ENCODE measurements at regions not wholly inside any gene's neighbourhood (a gene's known extent, or its start where the extent isn't known, plus 50 kb on each side); places are given as distances from the start of the nearest gene placed in this dataset.

DNA sequence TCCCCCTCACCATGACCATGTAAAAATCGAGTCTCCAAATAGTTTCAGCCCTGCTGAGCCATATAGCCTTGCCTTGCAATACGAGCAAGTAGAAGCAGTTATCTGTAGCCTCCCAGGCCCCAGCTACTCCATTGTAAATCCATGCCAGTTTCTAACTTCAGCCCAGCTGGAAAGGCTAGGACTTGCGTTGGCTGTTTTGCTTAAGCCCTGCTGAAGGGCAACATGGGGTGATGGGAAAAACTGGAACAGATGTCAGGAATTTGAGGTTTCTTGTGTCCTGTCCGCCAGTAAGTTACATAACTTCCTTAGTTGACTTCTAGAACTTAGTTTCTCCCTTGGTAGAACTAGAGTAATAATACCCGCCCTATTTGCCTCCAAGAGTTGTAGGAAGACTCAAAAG is 216.0 kb upstream of the SERP2 start:
- Histone ChIP-seq H3K9me2 (ENCODE audit: insufficient read depth) (no peaks in the 10 kb centered on the region), H3K4me1 (ENCODE audit: insufficient read depth) (no peaks in the 10 kb centered on the region), H3K4me2 (ENCODE audit: unreplicated experiment) (no peak overlapping the region), H3K27ac (no peak overlapping the region), H2AFZ (no peak overlapping the region), H3K79me2 (ENCODE audit: insufficient read depth) (no peaks in the 10 kb centered on the region), H3K36me3 (ENCODE audit: low read depth) (no peaks in the 10 kb centered on the region), H4K20me1 (ENCODE audit: insufficient read depth) (no peaks in the 10 kb centered on the region), H3K9ac (no peak overlapping the region), H3F3A (ENCODE audit: insufficient read depth) (no peaks in the 10 kb centered on the region), H3K9me3 (ENCODE audit: low read depth) (no peaks in the 10 kb centered on the region), H3K4me3 (no peak overlapping the region), H3K27me3 (replicated peaks; ENCODE audit: insufficient read depth) (peaks cover 5% of the 10 kb centered on the region; the same call in 1 of the 2 replicates)
- no peak for DNase-seq
- in situ Hi-C loops (cut with MboI), result no loop called here
- TF ChIP-seq EZH2phosphoT487 (IDR thresholded peaks at IDR 0.05; ENCODE audit: insufficient read depth, low read depth), result no peak
- TF ChIP-seq EZH2 (IDR thresholded peaks at IDR 0.05; ENCODE audit: insufficient read depth, poor library complexity, severe bottlenecking), result no peak
- WGBS, 2 experiments (ENCODE audit: low coverage in 1 of 2, low lambda C conversion rate in 2 of 2, missing lambda C conversion rate in 2 of 2), result 56% methylated on average over 5 of the region's 5 CpGs

- H3K9me3 ChIP-seq (ENCODE audit: low read depth), result no peaks in the 10 kb centered on the region
- H3F3A ChIP-seq (ENCODE audit: insufficient read depth), result no peaks in the 10 kb centered on the region
- H3K79me2 ChIP-seq (ENCODE audit: insufficient read depth), result no peaks in the 10 kb centered on the region
- WGBS, 2 experiments (ENCODE audit: low coverage in 1 of 2, low lambda C conversion rate in 2 of 2, missing lambda C conversion rate in 2 of 2), result 33 to 52% methylated on average over 2 of the region's 2 CpGs
- in situ Hi-C loops (cut with MboI), result no loop called here
- H3K27ac ChIP-seq, result no peak overlapping the region
- H2AFZ ChIP-seq, result no peak overlapping the region
- H3K27me3 ChIP-seq (replicated peaks; ENCODE audit: insufficient read depth), result peaks cover 9% of the 10 kb centered on the region; the same call in 1 of the 2 replicates
- H3K4me3 ChIP-seq, result no peak overlapping the region
- no peaks in the 10 kb centered on the region for H3K4me1 ChIP-seq (ENCODE audit: insufficient read depth)
- no peaks in the 10 kb centered on the region for H3K9me2 ChIP-seq (ENCODE audit: insufficient read depth)
- no peak for DNase-seq
- no peaks in the 10 kb centered on the region for H4K20me1 ChIP-seq (ENCODE audit: insufficient read depth)
- TF ChIP-seq EZH2 (IDR thresholded peaks at IDR 0.05; ENCODE audit: insufficient read depth, poor library complexity, severe bottlenecking) (no peak), EZH2phosphoT487 (IDR thresholded peaks at IDR 0.05; ENCODE audit: insufficient read depth, low read depth) (no peak)
- no peak overlapping the region for H3K4me2 ChIP-seq (ENCODE audit: unreplicated experiment)
- H3K36me3 ChIP-seq (ENCODE audit: low read depth), result no peaks in the 10 kb centered on the region
- no peak overlapping the region for H3K9ac ChIP-seq
Measured at GRCh38 chr13:44158098-44158521, 215.5 kb upstream of the SERP2 start.

- H3K27ac ChIP-seq, result no peak overlapping the region
- peaks cover 16% of the 10 kb centered on the region; the same call in 1 of the 2 replicates for H3K27me3 ChIP-seq (replicated peaks; ENCODE audit: insufficient read depth)
- TF ChIP-seq EZH2 (IDR thresholded peaks at IDR 0.05; ENCODE audit: insufficient read depth, poor library complexity, severe bottlenecking) (no peak), EZH2phosphoT487 (IDR thresholded peaks at IDR 0.05; ENCODE audit: insufficient read depth, low read depth) (no peak)
- DNase-seq, result no peak
- no peaks in the 10 kb centered on the region for H3F3A ChIP-seq (ENCODE audit: insufficient read depth)
- H3K4me2 ChIP-seq (ENCODE audit: unreplicated experiment), result no peak overlapping the region
- no peaks in the 10 kb centered on the region for H4K20me1 ChIP-seq (ENCODE audit: insufficient read depth)
- in situ Hi-C loops (cut with MboI), result no loop called here
- no peaks in the 10 kb centered on the region for H3K9me2 ChIP-seq (ENCODE audit: insufficient read depth)
- H3K9me3 ChIP-seq (ENCODE audit: low read depth), result no peaks in the 10 kb centered on the region
- WGBS, 2 experiments (ENCODE audit: low coverage in 1 of 2, low lambda C conversion rate in 2 of 2, missing lambda C conversion rate in 2 of 2), result 79 to 80% methylated on average over 15 of the region's 15 CpGs
- no peak overlapping the region for H2AFZ ChIP-seq
- no peaks in the 10 kb centered on the region for H3K4me1 ChIP-seq (ENCODE audit: insufficient read depth)
- no peaks in the 10 kb centered on the region for H3K36me3 ChIP-seq (ENCODE audit: low read depth)
- H3K4me3 ChIP-seq, result no peak overlapping the region
- no peaks in the 10 kb centered on the region for H3K79me2 ChIP-seq (ENCODE audit: insufficient read depth)
- no peak overlapping the region for H3K9ac ChIP-seq
Measured at GRCh38 chr13:44158881-44159632, 214.6 kb upstream of the SERP2 start.

DNA sequence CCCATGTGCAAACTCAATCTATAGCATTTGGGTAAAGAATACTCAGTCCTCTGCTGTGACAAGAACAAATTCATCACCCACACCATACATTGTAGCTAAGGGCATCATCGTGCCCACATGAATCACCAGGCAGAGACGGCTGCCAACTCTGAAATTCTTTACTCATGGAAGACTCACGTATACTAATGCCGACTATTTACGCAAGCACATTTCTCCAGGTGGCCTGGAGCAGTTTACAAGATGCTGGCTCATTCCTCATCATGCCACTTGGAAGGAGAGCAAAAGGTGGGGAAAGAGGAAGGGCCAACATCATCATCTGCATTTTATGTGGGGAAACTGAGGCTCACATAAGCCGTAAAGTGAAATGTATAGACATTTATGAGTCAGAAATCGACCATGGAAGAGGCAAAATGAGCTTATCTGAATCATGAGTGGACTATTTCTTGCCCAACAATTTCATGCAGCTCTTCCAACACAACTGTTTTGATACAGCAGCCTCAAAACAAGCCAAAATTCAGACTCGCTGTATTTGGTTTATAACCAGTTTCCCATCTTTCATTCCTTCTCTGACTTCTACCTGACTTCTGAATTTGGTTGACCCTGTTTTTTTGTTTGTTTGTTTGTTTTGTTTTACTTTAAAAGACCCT is 213.9 kb upstream of the SERP2 start:
- in situ Hi-C loops (cut with MboI), result no loop called here
- no peaks in the 10 kb centered on the region for H3F3A ChIP-seq (ENCODE audit: insufficient read depth)
- H3K4me3 ChIP-seq, result no peak overlapping the region
- H3K36me3 ChIP-seq (ENCODE audit: low read depth), result no peaks in the 10 kb centered on the region
- DNase-seq, result peak; percentile 23
- no peak for TF ChIP-seq EZH2phosphoT487 (IDR thresholded peaks at IDR 0.05; ENCODE audit: insufficient read depth, low read depth)
- TF ChIP-seq EZH2 (IDR thresholded peaks at IDR 0.05; ENCODE audit: insufficient read depth, poor library complexity, severe bottlenecking), result no peak
- 59 to 63% methylated on average over 8 of the region's 8 CpGs for WGBS, 2 experiments (ENCODE audit: low coverage in 1 of 2, low lambda C conversion rate in 2 of 2, missing lambda C conversion rate in 2 of 2)
- no peak overlapping the region for H3K9ac ChIP-seq
- peaks cover 16% of the 10 kb centered on the region; the same call in 1 of the 2 replicates for H3K27me3 ChIP-seq (replicated peaks; ENCODE audit: insufficient read depth)
- H3K27ac ChIP-seq, result no peak overlapping the region
- no peaks in the 10 kb centered on the region for H3K4me1 ChIP-seq (ENCODE audit: insufficient read depth)
- no peaks in the 10 kb centered on the region for H3K9me2 ChIP-seq (ENCODE audit: insufficient read depth)
- H2AFZ ChIP-seq, result no peak overlapping the region
- H3K79me2 ChIP-seq (ENCODE audit: insufficient read depth), result no peaks in the 10 kb centered on the region
- H3K9me3 ChIP-seq (ENCODE audit: low read depth), result no peaks in the 10 kb centered on the region
- H3K4me2 ChIP-seq (ENCODE audit: unreplicated experiment), result no peak overlapping the region
- H4K20me1 ChIP-seq (ENCODE audit: insufficient read depth), result no peaks in the 10 kb centered on the region

Measured in GM23248 (cell line).